K562 (cell line): ENCODE measurements at regions not wholly inside any gene's neighbourhood (a gene's known extent, or its start where the extent isn't known, plus 50 kb on each side); places are given as distances from the start of the nearest gene placed in this dataset.

Experiments
- CBX3 ChIP-seq, 2 experiments: IDR thresholded peaks; 1 replicate in 1 of 2; 2 replicates in 1 of 2; pipeline ENCODE4 v1.6.1; 2012; ENCODE audit warnings: inconsistent platforms in 2 of 2, low read length in 2 of 2, borderline replicate concordance in 1 of 2, control low read depth in 1 of 2
- CTCF ChIP-seq, 3 experiments: IDR thresholded peaks in 2 of 3; conservative IDR thresholded peaks in 1 of 3; 2 replicates each; pipeline ENCODE4 v1.5.1; 2011 to 2012; ENCODE audit warnings: low read length in 3 of 3, mild to moderate bottlenecking in 3 of 3, control low read depth in 2 of 3, improper control_type of control experiment in 1 of 3, inconsistent platforms in 1 of 3, low read depth in 1 of 3, mixed read lengths in 1 of 3, moderate library complexity in 1 of 3; ENCODE audit not compliant: insufficient read depth in 2 of 3
- JUN ChIP-seq, 2 experiments: sonication (generic) in 1 of 2; formaldehyde crosslinking in 1 of 2; IDR thresholded peaks; 2 replicates each; pipeline versions ENCODE4 v1.6.1 to v1.8.0; 2012 to 2022; ENCODE audit warnings: borderline replicate concordance in 2 of 2, mild to moderate bottlenecking in 2 of 2, improper control_type of control experiment in 1 of 2, low read depth in 1 of 2, low read length in 1 of 2, missing genetic modification reagents in 1 of 2
- NCOR1 ChIP-seq: fragments of 450-650 bp; IDR thresholded peaks from 2 replicates; pipeline ENCODE4 v1.6.1; 2016; ENCODE audit warnings: mild to moderate bottlenecking, moderate library complexity
- REST ChIP-seq, 2 experiments: fragments of 450-650 bp; formaldehyde crosslinking in 1 of 2; IDR thresholded peaks; 2 replicates each; pipeline versions ENCODE4 v1.4.0 to v1.6.1; 2014 to 2020; ENCODE audit warnings: mild to moderate bottlenecking in 2 of 2, borderline replicate concordance in 1 of 2, low read depth in 1 of 2
- RNF2 ChIP-seq: sonication (generic); IDR thresholded peaks from 2 replicates; pipeline ENCODE4 v1.6.1; 2016
- TAF1 ChIP-seq: IDR thresholded peaks from 2 replicates; pipeline ENCODE4 v1.6.1; 2011; ENCODE audit warnings: mild to moderate bottlenecking, low read length, moderate library complexity; ENCODE audit not compliant: insufficient read depth, control insufficient read depth, severe bottlenecking; ENCODE audit errors: extremely low read depth
- ZNF445 ChIP-seq: fragments of 250-450 bp; sonication (Bioruptor Pico); IDR thresholded peaks from 2 replicates; pipeline ENCODE4 v1.4.0; 2020; ENCODE audit warnings: low read depth, mild to moderate bottlenecking, moderate library complexity

- no peak for TF ChIP-seq JUN (IDR thresholded peaks at IDR 0.05; ENCODE audit: borderline replicate concordance, low read depth, low read length)
- TF ChIP-seq JUN (CRISPR knock-in tag; IDR thresholded peaks at IDR 0.05; ENCODE audit: borderline replicate concordance): no peak
- no peak for TF ChIP-seq CTCF (IDR thresholded peaks at IDR 0.05 in 2 of 3, conservative IDR thresholded peaks at IDR 0.05 in 1 of 3; ENCODE audit: insufficient read depth in 2 of 3, low read depth in 1 of 3, low read length in 3 of 3)
- TF ChIP-seq CBX3 (IDR thresholded peaks at IDR 0.05; ENCODE audit: borderline replicate concordance in 1 of 2, low read length in 2 of 2): no peak
- no peak for TF ChIP-seq NCOR1
- no peak for TF ChIP-seq REST (IDR thresholded peaks at IDR 0.05; ENCODE audit: borderline replicate concordance)
- TF ChIP-seq REST (CRISPR knock-in tag; IDR thresholded peaks at IDR 0.05; ENCODE audit: low read depth): no peak
- TF ChIP-seq RNF2: no peak
- TF ChIP-seq ZNF445 (CRISPR knock-in tag): no peak
- TF ChIP-seq TAF1: no peak
Measured at GRCh38 chr13:24614306-24615080, 65.7 kb upstream of the ATP12A start.
